GM12878 (cell line): ENCODE measurements at regions not wholly inside any gene's neighbourhood (a gene's known extent, or its start where the extent isn't known, plus 50 kb on each side); places are given as distances from the start of the nearest gene placed in this dataset.

Source experiments
- ATAC-seq: fragments of 200-7000 bp; cut with Tn5 transposase; 3 replicates; pipeline ENCODE4 v1.9.1; 2020; ENCODE audit warnings: mild to moderate bottlenecking, moderate library complexity
- BruUV-seq: library from RNA; stranded (reverse); fragments of 400-500 nt; replicated peaks from 2 replicates; lab custom pipeline; 2021; lab: Mats Ljungman, UMichigan
- CTCF ChIA-PET: fragments of 300-600 bp; sonication (Branson Sonifier 250); formaldehyde crosslinking; extraction: SDS; loops from one replicate; lab custom pipeline; 2021; ENCODE audit warnings: inconsistent platforms; lab: Yijun Ruan, JAX
- POLR2A ChIA-PET: fragments of 350-600 bp; formaldehyde crosslinking; extraction: SDS; loops from one replicate; lab custom pipeline; 2021; ENCODE audit warnings: inconsistent platforms; lab: Charles Lee
- RAD21 ChIA-PET: fragments of 300-600 bp; sonication (Branson Sonifier 250); formaldehyde crosslinking; loops from one replicate; lab custom pipeline; 2023; ENCODE audit warnings: antibody characterized with exemption; ENCODE audit not compliant: unreplicated experiment; lab: Charles Lee
- SMC1A ChIA-PET: fragments of 300-600 bp; sonication (Branson Sonifier 250); formaldehyde crosslinking; loops from one replicate; lab custom pipeline; 2023; ENCODE audit not compliant: unreplicated experiment, uncharacterized antibody; lab: Charles Lee
- DNase-seq: peaks from one replicate; pipeline ENCODE4 v3.0.0-alpha.2; 2011; ENCODE audit warnings: low read depth, low spot score
- FAIRE-seq: peaks from 3 replicates; lab custom pipeline; 2011; peaks lifted over from hg19 to GRCh38; lab: Jason Lieb, UNC
- H2AFZ ChIP-seq: 2 replicates; pipeline ENCODE4 v1.6.0; 2011; ENCODE audit warnings: low read depth, low read length, control low read depth; ENCODE audit not compliant: control insufficient read depth
- H3K27ac ChIP-seq: 2 replicates; pipeline ENCODE4 v1.5.1; 2011; ENCODE audit warnings: control low read depth; ENCODE audit not compliant: control insufficient read depth, insufficient read depth
- H3K27me3 ChIP-seq, 2 experiments: replicated peaks in 1 of 2; 2 replicates each; pipeline versions ENCODE4 v1.6.0 to v1.6.1; 2011; ENCODE audit warnings: low read length in 1 of 2; ENCODE audit not compliant: control insufficient read depth in 2 of 2, insufficient read depth in 2 of 2
- H3K36me3 ChIP-seq, 2 experiments: 2 replicates each; pipeline ENCODE4 v1.5.1; 2011; ENCODE audit warnings: low read length in 1 of 2; ENCODE audit not compliant: control insufficient read depth in 2 of 2, insufficient read depth in 2 of 2
- H3K4me1 ChIP-seq: 2 replicates; pipeline ENCODE4 v1.6.1; 2011; ENCODE audit warnings: mild to moderate bottlenecking, low read length, moderate library complexity, mixed read lengths; ENCODE audit not compliant: control insufficient read depth, insufficient read depth
- H3K4me2 ChIP-seq: 2 replicates; pipeline ENCODE4 v1.6.0; 2011; ENCODE audit warnings: control low read depth; ENCODE audit not compliant: control insufficient read depth, insufficient read depth
- H3K4me3 ChIP-seq: fragments of 200-600 bp; sonication (generic); 2 replicates; pipeline ENCODE4 v1.5.1; 2016
- H3K79me2 ChIP-seq: 2 replicates; pipeline ENCODE4 v1.6.0; 2011; ENCODE audit warnings: low read length; ENCODE audit not compliant: control insufficient read depth, insufficient read depth
- H3K9ac ChIP-seq: 2 replicates; pipeline ENCODE4 v1.8.0; 2011; ENCODE audit warnings: low read length, control low read depth, mixed read lengths; ENCODE audit not compliant: control insufficient read depth, insufficient read depth
- H3K9me3 ChIP-seq: replicated peaks from 3 replicates; pipeline ENCODE4 v1.5.1; 2011; ENCODE audit warnings: mild to moderate bottlenecking, low read length; ENCODE audit not compliant: control insufficient read depth, insufficient read depth
- H4K20me1 ChIP-seq: 2 replicates; pipeline ENCODE4 v1.6.0; 2011; ENCODE audit not compliant: control insufficient read depth, insufficient read depth
- ATF3 ChIP-seq: IDR thresholded peaks from 2 replicates; pipeline ENCODE4 v1.6.1; 2011; ENCODE audit warnings: low read depth, mild to moderate bottlenecking, low read length, moderate library complexity, borderline replicate concordance; ENCODE audit errors: extremely low read depth
- BMI1 ChIP-seq: fragments of 450-650 bp; IDR thresholded peaks from 2 replicates; pipeline ENCODE4 v1.6.1; 2016; ENCODE audit warnings: mild to moderate bottlenecking, moderate library complexity, borderline replicate concordance
- BRCA1 ChIP-seq: IDR thresholded peaks from 2 replicates; pipeline ENCODE4 v1.6.1; 2011; ENCODE audit warnings: low read depth, low read length, improper control_type of control experiment
- CBFB ChIP-seq: IDR thresholded peaks from 2 replicates; pipeline ENCODE4 v1.6.1; 2016; ENCODE audit warnings: antibody characterized with exemption, low read depth
- CBX3 ChIP-seq: fragments of 200-600 bp; sonication (generic); IDR thresholded peaks from 2 replicates; pipeline ENCODE4 v1.6.1; 2016; ENCODE audit warnings: low read depth, borderline replicate concordance
- CHD2 ChIP-seq: IDR thresholded peaks from 2 replicates; pipeline ENCODE4 v1.6.1; 2011; ENCODE audit warnings: low read depth, low read length, improper control_type of control experiment, borderline replicate concordance
- CHD4 ChIP-seq: fragments of 200-600 bp; sonication (generic); IDR thresholded peaks from 2 replicates; pipeline ENCODE4 v1.6.1; 2016; ENCODE audit warnings: mild to moderate bottlenecking
- IKZF1 ChIP-seq: fragments of 450-650 bp; conservative IDR thresholded peaks from 2 replicates; pipeline ENCODE4 v1.6.1; 2017; ENCODE audit warnings: antibody characterized with exemption, mild to moderate bottlenecking
- IKZF2 ChIP-seq, 2 experiments: fragments of 450-650 bp; IDR thresholded peaks; 2 replicates each; pipeline ENCODE4 v1.6.1; 2017; ENCODE audit warnings: mild to moderate bottlenecking in 2 of 2, moderate library complexity in 2 of 2
- JUNB ChIP-seq: IDR thresholded peaks from 2 replicates; pipeline ENCODE4 v1.6.1; 2016; ENCODE audit warnings: antibody characterized with exemption, mild to moderate bottlenecking
- MTA2 ChIP-seq: fragments of 450-650 bp; IDR thresholded peaks from 2 replicates; pipeline ENCODE4 v1.6.1; 2016; ENCODE audit warnings: low read depth, mild to moderate bottlenecking, moderate library complexity
- NR2C2 ChIP-seq: IDR thresholded peaks from 2 replicates; pipeline ENCODE4 v1.6.1; 2011; ENCODE audit warnings: borderline replicate concordance, low read depth; ENCODE audit not compliant: control insufficient read depth, insufficient read length
- SPI1 ChIP-seq: IDR thresholded peaks from 2 replicates; pipeline ENCODE4 v1.6.1; 2011; ENCODE audit warnings: low read depth, mild to moderate bottlenecking, low read length, moderate library complexity, borderline replicate concordance; ENCODE audit not compliant: insufficient read depth
- SUPT20H ChIP-seq: IDR thresholded peaks from 2 replicates; pipeline ENCODE4 v1.6.1; 2011; ENCODE audit warnings: low read depth, mild to moderate bottlenecking, low read length, moderate library complexity, borderline replicate concordance; ENCODE audit not compliant: control insufficient read depth
- TAF1 ChIP-seq: IDR thresholded peaks from 2 replicates; pipeline ENCODE4 v1.6.1; 2011; ENCODE audit warnings: mild to moderate bottlenecking, low read depth, low read length, borderline replicate concordance
- TCF7 ChIP-seq: IDR thresholded peaks from 2 replicates; pipeline ENCODE4 v1.6.1; 2014; ENCODE audit warnings: antibody characterized with exemption, borderline replicate concordance
- WRNIP1 ChIP-seq: IDR thresholded peaks from 2 replicates; pipeline ENCODE4 v1.6.1; 2011; ENCODE audit warnings: low read depth, low read length, improper control_type of control experiment, borderline replicate concordance
- ZBTB40 ChIP-seq: fragments of 450-650 bp; IDR thresholded peaks from 2 replicates; pipeline ENCODE4 v1.6.1; 2016; ENCODE audit warnings: mild to moderate bottlenecking, moderate library complexity, borderline replicate concordance
- ZZZ3 ChIP-seq: IDR thresholded peaks from 2 replicates; pipeline ENCODE4 v1.6.1; 2011; ENCODE audit warnings: low read depth; ENCODE audit not compliant: control insufficient read depth, insufficient read length
- WGBS: methylation state at CpG from one replicate; pipeline ENCODE4 v1.1.6; 2016; ENCODE audit warnings: low lambda C conversion rate; ENCODE audit not compliant: insufficient replicate concordance, insufficient coverage; ENCODE audit errors: missing lambda C conversion rate; 5-methylcytosine and 5-hydroxymethylcytosine counted together
- in situ Hi-C: fragments of 300-500 bp; cut with MboI; formaldehyde crosslinking; loops from 9 replicates; pipeline ENCODE4 v1.14.3; 2018; ENCODE audit warnings: mixed read lengths
- intact Hi-C: fragments of 100-400 bp; cut with micrococcal nuclease; formaldehyde crosslinking; loops from one replicate; pipeline ENCODE4 v1.14.2; 2022; ENCODE audit not compliant: unreplicated experiment

- Histone ChIP-seq H3K27ac (no peak overlapping the region), H3K27me3 (no peaks in the 10 kb centered on the region), H3K4me2 (no peak overlapping the region), H3K79me2 (no peaks in the 10 kb centered on the region), H2AFZ (no peak overlapping the region), H3K9me3 (no peaks in the 10 kb centered on the region), H3K4me1 (no peaks in the 10 kb centered on the region), H3K36me3 (no peaks in the 10 kb centered on the region), H3K9ac (no peak overlapping the region), H4K20me1 (no peaks in the 10 kb centered on the region), H3K4me3 (no peak overlapping the region)
- ATAC-seq (peak; percentile 73), FAIRE-seq (no peak), DNase-seq (no peak)
- 27% methylated on average over 3 of the region's 3 CpGs for WGBS
- in situ Hi-C loops (no loop called here), intact Hi-C loops (loop anchor here (5.0 to 10.0 kb wide), 3 partner anchors 35 to 362 kb away; no protein-coding TSS in a partner anchor)
- TF ChIP-seq BRCA1, result no peak
- no peak for TF ChIP-seq BMI1
- no peak for TF ChIP-seq SPI1
- no peak for TF ChIP-seq CHD2
- peak; percentile 34; the same call in 1 of the 2 replicates for TF ChIP-seq IKZF1
- TF ChIP-seq JUNB, result no peak
- no peak for TF ChIP-seq WRNIP1
- no peak for TF ChIP-seq NR2C2
- no peak for TF ChIP-seq CBFB
- TF ChIP-seq CHD4, result no peak
- TF ChIP-seq ZZZ3, result no peak
- no peak for TF ChIP-seq SUPT20H
- no peak for TF ChIP-seq TCF7
- peak; percentile 49; the same call in 1 of the 2 replicates for TF ChIP-seq MTA2
- TF ChIP-seq ATF3, result no peak
- TF ChIP-seq IKZF2 (IDR thresholded peaks at IDR 0.05), result peak; percentile 27 to 53; a peak in 2 of 4 replicates
- no peak for TF ChIP-seq ZBTB40
- no peak for TF ChIP-seq CBX3
- no peak for TF ChIP-seq TAF1
- CTCF ChIA-PET, result interaction anchor here (0.6 to 6.8 kb wide), 33 partner anchors 10 to 544 kb away, joined by 3 to 77 read pairs (median 8); no protein-coding TSS in a partner anchor
- RAD21 ChIA-PET, result interaction anchor here (0.7 to 6.7 kb wide), 26 partner anchors 10 to 344 kb away, joined by 3 to 96 read pairs (median 9); no protein-coding TSS in a partner anchor
- POLR2A ChIA-PET, result interaction anchor here (0.6 to 4.0 kb wide), 8 partner anchors 10 to 82 kb away, joined by 3 to 36 read pairs (median 5); no protein-coding TSS in a partner anchor
- SMC1A ChIA-PET, result interaction anchor here (0.9 to 6.8 kb wide), 33 partner anchors 10 to 689 kb away, joined by 3 to 116 read pairs (median 14); no protein-coding TSS in a partner anchor
- BruUV-seq, result no TSS peak
These were observed 240.1 kb downstream of the BARHL2 start for GRCh38 chr1:90476994-90477393.
